ENCODE measurements at regions not wholly inside any gene's neighbourhood (a gene's known extent, or its start where the extent isn't known, plus 50 kb on each side); places are given as distances from the start of the nearest gene placed in this dataset.

GRCh38 chr7:35987016-35987415 lies 166.0 kb upstream of the EEPD1 start:
- TF ChIP-seq GATA2 (IDR thresholded peaks at IDR 0.05; ENCODE audit: low read depth, low read length) (no peak), GATA3 (IDR thresholded peaks at IDR 0.05; ENCODE audit: low read depth, low read length) (no peak)
